Liver (tissue), 8 donors: ENCODE measurements at regions not wholly inside any gene's neighbourhood (a gene's known extent, or its start where the extent isn't known, plus 50 kb on each side); places are given as distances from the start of the nearest gene placed in this dataset.

Experiments
- DNase-seq: peaks from one replicate; pipeline ENCODE4 v3.0.0-alpha.2; 2017; ENCODE audit warnings: low spot score
- H3K27ac ChIP-seq, 2 donors: one replicate each; pipeline ENCODE4 v1.7.0; 2013; ENCODE audit warnings: inconsistent platforms in 2 of 2, low read length in 2 of 2, control low read depth in 1 of 2, low read depth in 1 of 2, mild to moderate bottlenecking in 1 of 2
- H3K27me3 ChIP-seq, 4 donors: one replicate each; pipeline versions ENCODE4 v1.6.1 to v1.7.0; 2013; ENCODE audit warnings: low read length in 3 of 4, inconsistent platforms in 1 of 4, mild to moderate bottlenecking in 1 of 4, moderate library complexity in 1 of 4; ENCODE audit not compliant: control insufficient read depth in 4 of 4, insufficient read depth in 4 of 4
- H3K36me3 ChIP-seq, 4 donors: one replicate each; pipeline versions ENCODE4 v1.6.1 to v1.7.0; 2013; ENCODE audit warnings: low read length in 3 of 4, mild to moderate bottlenecking in 3 of 4, low read depth in 1 of 4, moderate library complexity in 1 of 4; ENCODE audit not compliant: control insufficient read depth in 4 of 4, insufficient read depth in 3 of 4
- H3K4me1 ChIP-seq, 4 donors: one replicate each; pipeline versions ENCODE4 v1.6.1 to v1.7.0; 2013; ENCODE audit warnings: low read length in 3 of 4, mild to moderate bottlenecking in 3 of 4, moderate library complexity in 1 of 4; ENCODE audit not compliant: control insufficient read depth in 4 of 4, insufficient read depth in 4 of 4
- H3K4me3 ChIP-seq, 3 donors: one replicate each; pipeline versions ENCODE4 v1.6.1 to v1.7.0; 2013; ENCODE audit warnings: low read length in 3 of 3, control low read depth in 1 of 3, low read depth in 1 of 3, mild to moderate bottlenecking in 1 of 3
- H3K9ac ChIP-seq, 2 donors: one replicate each; pipeline ENCODE4 v1.7.0; 2013; ENCODE audit warnings: low read length in 2 of 2, mild to moderate bottlenecking in 2 of 2, moderate library complexity in 2 of 2, control low read depth in 1 of 2, low read depth in 1 of 2
- H3K9me3 ChIP-seq, 4 donors: one replicate each; pipeline versions ENCODE4 v1.6.1 to v1.7.0; 2013; ENCODE audit warnings: low read length in 3 of 4; ENCODE audit not compliant: control insufficient read depth in 4 of 4
- EGR1 ChIP-seq, 2 donors: IDR thresholded peaks; 2 replicates each; pipeline ENCODE4 v1.6.1; 2016 to 2018; ENCODE audit warnings: antibody characterized with exemption in 2 of 2, low read depth in 2 of 2
- FOXA1 ChIP-seq: IDR thresholded peaks from 2 replicates; pipeline ENCODE4 v1.6.1; 2016; ENCODE audit warnings: antibody characterized with exemption
- HNF4A ChIP-seq, 2 donors: conservative IDR thresholded peaks; 2 replicates each; pipeline ENCODE4 v1.6.1; 2016; ENCODE audit warnings: antibody characterized with exemption in 2 of 2, mild to moderate bottlenecking in 2 of 2
- HNF4G ChIP-seq: IDR thresholded peaks from 2 replicates; pipeline ENCODE4 v1.6.1; 2016; ENCODE audit warnings: antibody characterized with exemption
- JUND ChIP-seq, 2 donors: IDR thresholded peaks; 2 replicates each; pipeline ENCODE4 v1.6.1; 2016; ENCODE audit warnings: antibody characterized with exemption in 2 of 2
- NR2F2 ChIP-seq: IDR thresholded peaks from 2 replicates; pipeline ENCODE4 v1.6.1; 2016; ENCODE audit warnings: antibody characterized with exemption
- RAD21 ChIP-seq, 2 donors: IDR thresholded peaks; 2 replicates each; pipeline ENCODE4 v1.6.1; 2016; ENCODE audit warnings: antibody characterized with exemption in 2 of 2, mild to moderate bottlenecking in 2 of 2
- RXRA ChIP-seq, 2 donors: IDR thresholded peaks; 2 replicates each; pipeline ENCODE4 v1.6.1; 2017 to 2018; ENCODE audit warnings: antibody characterized with exemption in 2 of 2, mild to moderate bottlenecking in 1 of 2
- SP1 ChIP-seq: IDR thresholded peaks from 2 replicates; pipeline ENCODE4 v1.6.1; 2018; ENCODE audit warnings: antibody characterized with exemption, mild to moderate bottlenecking
- TAF1 ChIP-seq: conservative IDR thresholded peaks from 2 replicates; pipeline ENCODE4 v1.6.1; 2016; ENCODE audit warnings: antibody characterized with exemption, mild to moderate bottlenecking
- YY1 ChIP-seq: IDR thresholded peaks from 2 replicates; pipeline ENCODE4 v1.6.1; 2016; ENCODE audit warnings: antibody characterized with exemption, mild to moderate bottlenecking
- ZBTB33 ChIP-seq: IDR thresholded peaks from 2 replicates; pipeline ENCODE4 v1.6.1; 2016; ENCODE audit warnings: antibody characterized with exemption
- WGBS: extraction: QIAGEN DNeasy Blood & Tissue Kit; methylation state at CpG from one replicate; pipeline ENCODE4 v1.1.7; 2013; 5-methylcytosine and 5-hydroxymethylcytosine counted together
- TF ChIP-seq, protein P1 (sequence below): IDR thresholded peaks from 2 replicates; pipeline ENCODE4 v1.6.1; 2016; ENCODE audit warnings: antibody characterized with exemption
- TF ChIP-seq, protein P2 (sequence below): fragments of 150-350 bp; IDR thresholded peaks from 2 replicates; pipeline ENCODE4 v1.5.1; 2017; ENCODE audit warnings: improper control_type of control experiment, low read depth, low read length; ENCODE audit not compliant: missing input control
- donor health status: healthy.
- donor health status: healthy.
- donor health status: healthy.
- donor health status: healthy.
- donor health status: healthy.

- TF ChIP-seq, protein P1, sequence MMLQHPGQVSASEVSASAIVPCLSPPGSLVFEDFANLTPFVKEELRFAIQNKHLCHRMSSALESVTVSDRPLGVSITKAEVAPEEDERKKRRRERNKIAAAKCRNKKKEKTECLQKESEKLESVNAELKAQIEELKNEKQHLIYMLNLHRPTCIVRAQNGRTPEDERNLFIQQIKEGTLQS: no peak
- no peak for TF ChIP-seq NR2F2
Measured at GRCh38 chr7:20959281-20959680, 172.6 kb upstream of the SP8 start (continued).

DNA sequence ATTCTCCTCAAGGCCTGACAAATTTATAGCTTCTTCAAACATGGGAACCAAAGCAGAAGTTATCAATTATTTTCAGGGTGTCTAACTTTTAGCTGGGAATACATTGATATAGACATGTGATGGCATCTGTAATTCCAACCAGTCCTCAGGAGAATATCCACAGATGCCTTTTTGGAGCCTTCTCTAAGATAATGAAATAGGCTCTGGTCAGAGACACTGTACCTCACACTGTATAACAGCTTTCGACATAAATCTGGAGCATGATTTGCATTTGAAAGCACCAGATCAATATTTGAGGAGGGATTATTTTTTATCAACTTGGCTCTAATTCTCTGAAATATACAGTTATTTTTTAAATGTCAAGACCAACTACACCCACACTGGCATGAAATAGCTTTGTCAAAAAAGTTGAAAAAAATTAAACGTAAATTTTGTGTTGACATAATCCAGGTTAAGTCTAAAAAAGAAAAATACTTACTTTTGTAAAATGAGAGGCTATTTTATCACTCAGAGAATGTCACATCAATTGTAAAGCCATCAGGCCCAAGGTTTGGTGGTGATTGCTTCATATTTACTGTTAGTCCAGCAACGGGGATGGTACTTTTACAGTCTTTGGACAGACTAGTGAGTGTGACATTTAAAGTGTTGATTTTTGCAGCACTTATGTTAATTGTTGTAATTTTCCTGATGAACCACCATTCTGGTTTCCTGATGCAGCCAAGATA lies 177.0 kb upstream of the SP8 start:
- Histone ChIP-seq H3K9ac (no peak overlapping the region), H3K9me3 (no peaks in the 10 kb centered on the region), H3K27me3 (no peaks in the 10 kb centered on the region), H3K36me3 (no peaks in the 10 kb centered on the region), H3K4me3 (no peak overlapping the region), H3K27ac (no peak overlapping the region), H3K4me1 (peaks cover 0 to 7% (median 3%) of the 10 kb centered on the region in 4 donors)
- no peak for DNase-seq
- no peak for TF ChIP-seq ZBTB33
- 78% methylated on average over 3 of the region's 3 CpGs for WGBS

DNA sequence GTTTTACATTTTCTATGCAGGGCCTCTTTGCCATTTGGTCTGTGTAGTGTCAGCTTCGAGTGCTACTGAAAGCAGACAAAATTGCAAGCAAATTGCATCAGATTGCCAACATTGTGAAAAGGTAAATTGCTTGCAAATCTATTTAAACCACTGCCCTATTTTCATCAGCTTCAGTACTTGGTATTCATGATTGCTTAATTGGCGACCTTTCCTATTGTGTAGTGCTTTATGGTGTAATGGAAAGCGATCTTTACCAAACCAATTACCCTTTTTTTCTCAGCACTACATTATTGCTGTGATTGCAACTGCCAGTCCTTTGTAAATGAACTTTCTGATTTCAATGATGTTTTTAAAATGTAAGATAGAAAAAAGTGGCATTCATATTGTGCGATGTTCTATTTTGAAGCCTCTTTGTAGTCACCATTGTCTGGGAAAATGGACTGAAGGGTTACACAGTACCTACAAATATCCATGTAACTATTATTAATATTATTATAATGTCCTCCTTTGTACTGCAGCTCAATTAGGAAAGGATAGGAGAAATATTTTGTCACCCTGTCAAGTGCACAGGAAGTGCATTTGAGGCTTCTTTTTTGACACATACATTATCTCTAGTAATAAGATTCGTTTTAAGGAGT lies 177.7 kb upstream of the SP8 start:
- Histone ChIP-seq H3K27me3 (no peaks in the 10 kb centered on the region), H3K9ac (no peak overlapping the region), H3K9me3 (no peaks in the 10 kb centered on the region), H3K36me3 (no peaks in the 10 kb centered on the region), H3K27ac (no peak overlapping the region), H3K4me1 (peaks cover 0 to under 1% (median under 1%) of the 10 kb centered on the region in 4 donors), H3K4me3 (no peak overlapping the region)
- no peak for DNase-seq
- TF ChIP-seq NR2F2 (no peak), HNF4A (conservative IDR thresholded peaks at IDR 0.05) (peak in 1 of 2 donors; percentile 4)
- 80% methylated on average over 5 of the region's 5 CpGs for whole genome bisulfite sequencing

- no peaks in the 10 kb centered on the region for H3K9me3 ChIP-seq
- no peaks in the 10 kb centered on the region for H3K27me3 ChIP-seq
- WGBS: 72% methylated on average over 3 of the region's 3 CpGs
- H3K4me1 ChIP-seq: no peaks in the 10 kb centered on the region
- no peaks in the 10 kb centered on the region for H3K36me3 ChIP-seq
- no peak for DNase-seq
- no peak overlapping the region for H3K4me3 ChIP-seq
- H3K9ac ChIP-seq: no peak overlapping the region
- no peak overlapping the region for H3K27ac ChIP-seq
- TF ChIP-seq ZBTB33 (no peak), RXRA (IDR thresholded peaks at IDR 0.05) (no peak), EGR1 (IDR thresholded peaks at IDR 0.05; ENCODE audit: low read depth in 2 of 2) (no peak), SP1 (no peak), HNF4G (no peak), YY1 (no peak), JUND (IDR thresholded peaks at IDR 0.05) (no peak), TAF1 (no peak), RAD21 (IDR thresholded peaks at IDR 0.05) (no peak), HNF4A (conservative IDR thresholded peaks at IDR 0.05) (no peak), NR2F2 (no peak), FOXA1 (no peak)
- TF ChIP-seq, protein P2, sequence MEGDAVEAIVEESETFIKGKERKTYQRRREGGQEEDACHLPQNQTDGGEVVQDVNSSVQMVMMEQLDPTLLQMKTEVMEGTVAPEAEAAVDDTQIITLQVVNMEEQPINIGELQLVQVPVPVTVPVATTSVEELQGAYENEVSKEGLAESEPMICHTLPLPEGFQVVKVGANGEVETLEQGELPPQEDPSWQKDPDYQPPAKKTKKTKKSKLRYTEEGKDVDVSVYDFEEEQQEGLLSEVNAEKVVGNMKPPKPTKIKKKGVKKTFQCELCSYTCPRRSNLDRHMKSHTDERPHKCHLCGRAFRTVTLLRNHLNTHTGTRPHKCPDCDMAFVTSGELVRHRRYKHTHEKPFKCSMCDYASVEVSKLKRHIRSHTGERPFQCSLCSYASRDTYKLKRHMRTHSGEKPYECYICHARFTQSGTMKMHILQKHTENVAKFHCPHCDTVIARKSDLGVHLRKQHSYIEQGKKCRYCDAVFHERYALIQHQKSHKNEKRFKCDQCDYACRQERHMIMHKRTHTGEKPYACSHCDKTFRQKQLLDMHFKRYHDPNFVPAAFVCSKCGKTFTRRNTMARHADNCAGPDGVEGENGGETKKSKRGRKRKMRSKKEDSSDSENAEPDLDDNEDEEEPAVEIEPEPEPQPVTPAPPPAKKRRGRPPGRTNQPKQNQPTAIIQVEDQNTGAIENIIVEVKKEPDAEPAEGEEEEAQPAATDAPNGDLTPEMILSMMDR: no peak
- TF ChIP-seq, protein P1: no peak
Measured at GRCh38 chr7:20971219-20971618, 184.5 kb upstream of the SP8 start.
